8988T (cell line): ENCODE measurements at regions not wholly inside any gene's neighbourhood (a gene's known extent, or its start where the extent isn't known, plus 50 kb on each side); places are given as distances from the start of the nearest gene placed in this dataset.

ENCODE experiments used
- DNase-seq: peaks from one replicate; pipeline ENCODE4 v3.0.0; 2011

DNA sequence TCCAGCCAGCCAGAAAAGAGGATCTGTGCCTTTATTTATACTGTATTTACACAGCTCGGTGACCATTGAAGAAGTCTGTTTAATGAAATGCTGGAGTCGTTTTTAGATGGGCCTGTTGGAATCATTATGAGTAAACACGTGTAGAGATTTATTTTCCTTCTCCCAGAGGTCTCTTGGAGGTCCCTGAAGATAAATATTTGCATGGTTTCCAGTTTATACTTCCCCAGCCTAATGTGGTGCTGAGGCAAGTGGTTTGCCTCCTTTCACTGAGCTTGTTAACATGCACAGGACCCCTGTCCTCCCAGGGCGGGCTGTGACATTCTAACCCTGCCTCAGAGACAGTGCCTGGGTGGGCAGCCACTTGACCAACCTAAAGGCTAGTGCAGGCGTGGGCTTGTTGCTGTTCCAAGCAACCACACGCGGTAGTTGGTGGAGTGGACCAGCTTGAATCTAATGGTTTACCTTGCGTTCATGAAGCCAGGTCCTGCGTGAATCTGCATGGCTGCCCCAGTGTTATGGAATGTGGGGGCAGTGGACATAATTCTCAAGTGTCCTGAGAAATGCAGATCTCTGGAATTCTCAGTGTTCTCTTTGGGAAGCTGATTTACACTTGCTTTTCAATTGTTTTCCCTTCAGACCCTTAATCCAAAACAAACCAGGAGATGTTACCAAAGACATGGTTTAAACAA is 130.2 kb upstream of the DLX2 start:
- DNase-seq: no peak

DNA sequence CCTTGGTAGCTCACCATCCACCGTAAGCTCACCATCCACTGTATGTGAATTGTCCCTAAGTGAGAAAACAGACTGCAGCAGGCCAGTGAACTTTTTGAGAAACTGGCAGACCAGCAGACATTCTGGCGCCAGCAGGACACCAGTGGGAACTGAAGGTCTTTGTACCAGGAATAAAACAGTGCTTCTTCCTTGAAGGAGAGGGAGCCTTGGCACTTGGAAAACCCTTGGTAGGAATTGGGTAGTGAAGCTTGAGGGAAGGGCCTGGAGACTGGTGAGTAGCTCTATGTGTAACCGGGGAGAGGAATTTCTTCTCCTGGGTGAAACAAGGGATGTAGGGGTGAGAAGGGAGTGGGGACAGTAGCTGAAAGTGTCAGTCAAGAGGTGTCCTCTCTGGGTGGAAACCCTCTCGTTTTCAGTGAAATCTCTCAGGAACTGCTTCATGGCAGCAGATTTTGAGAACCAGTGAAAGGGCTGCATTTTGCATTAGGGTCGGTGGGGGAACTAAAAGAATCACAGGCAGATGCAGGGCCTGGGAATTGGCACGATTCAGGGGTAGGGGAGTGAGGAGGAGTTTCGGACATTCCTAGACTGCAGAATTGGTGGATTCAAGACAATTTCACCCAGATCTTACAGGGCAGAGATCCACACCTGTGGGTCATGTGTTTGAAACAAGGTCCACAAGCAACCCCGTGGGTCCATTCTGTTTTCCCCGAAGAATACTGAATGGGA is 131.5 kb upstream of the DLX2 start:
- no peak for DNase-seq

DNA sequence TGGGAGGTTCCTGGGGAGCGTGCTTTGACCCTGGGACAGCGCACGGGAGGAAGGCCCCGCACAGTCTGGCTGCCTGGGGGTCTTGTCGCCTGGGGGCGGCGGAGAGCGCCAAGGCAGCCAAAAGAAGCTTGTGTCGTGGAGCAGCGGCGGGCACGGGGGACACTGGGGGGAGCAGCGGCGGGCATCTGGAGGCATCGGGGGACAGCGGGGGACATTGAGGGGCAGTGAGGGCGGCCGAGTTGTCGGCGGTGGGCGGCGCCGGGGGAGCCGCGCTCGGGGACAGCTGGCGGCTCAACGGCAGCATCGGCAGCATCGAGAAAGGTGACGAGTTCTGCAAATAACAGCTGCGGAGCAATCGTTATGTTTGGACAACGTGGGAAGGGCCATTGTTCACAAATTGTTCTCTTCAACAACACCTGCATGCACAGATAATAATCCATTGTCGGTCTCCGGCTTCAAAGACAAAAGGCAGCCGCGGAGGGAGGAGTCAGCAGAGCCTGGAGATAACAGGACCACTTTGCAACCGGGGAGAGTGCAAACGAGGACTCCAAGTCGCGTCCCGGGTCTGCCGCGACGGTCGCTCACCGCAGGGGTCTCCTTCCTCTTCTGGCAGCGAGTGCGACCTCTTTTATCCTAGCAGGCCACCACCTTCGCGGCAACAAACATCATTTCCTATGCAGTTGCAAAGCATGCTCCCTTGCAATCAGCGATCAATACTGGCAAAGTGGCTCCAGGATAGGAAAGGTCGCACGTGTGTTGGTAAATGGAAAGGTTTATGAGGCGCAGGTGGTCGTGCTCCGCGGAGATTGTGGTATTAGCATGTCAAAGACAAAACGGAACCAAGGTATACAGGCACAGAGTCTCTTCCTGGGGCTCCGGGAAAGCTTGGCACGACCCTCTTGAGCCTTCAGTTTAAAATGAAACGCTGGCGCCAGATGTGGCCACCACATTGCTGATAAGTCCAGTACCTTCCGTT is 132.3 kb upstream of the DLX2 start:
- DNase-seq: peak; percentile 37

DNA sequence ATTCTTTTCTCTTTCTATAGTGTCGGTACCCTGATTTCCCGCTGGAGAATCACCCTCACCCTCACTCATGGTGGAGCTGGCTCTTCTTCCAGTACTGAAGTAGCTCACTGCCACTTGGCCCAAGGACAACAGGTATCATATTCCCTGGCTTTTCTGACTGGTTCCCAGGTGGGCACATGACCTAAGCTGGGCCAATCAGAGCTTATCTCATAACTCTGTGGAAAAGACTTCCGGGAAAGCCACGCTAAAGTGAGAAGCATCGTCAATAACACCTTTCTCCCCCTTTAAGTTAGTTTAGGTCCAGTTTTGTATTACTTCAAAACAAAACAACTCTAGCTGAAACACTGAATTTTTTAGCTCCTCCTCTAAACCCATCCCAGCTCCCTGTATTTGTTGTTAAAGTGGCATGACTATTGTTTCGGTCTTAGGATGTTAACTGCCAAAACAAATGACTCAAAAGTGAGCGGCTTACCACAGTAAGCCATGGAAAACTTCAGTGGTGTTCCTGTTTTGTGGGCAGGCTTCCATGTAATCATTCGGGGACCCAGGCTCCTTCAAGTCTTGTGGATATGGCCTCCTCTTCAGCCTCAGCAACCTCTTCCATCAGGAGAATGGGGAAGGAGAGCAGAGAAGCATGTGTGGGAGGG is 137.4 kb upstream of the DLX2 start:
- DNase-seq: no peak

DNA sequence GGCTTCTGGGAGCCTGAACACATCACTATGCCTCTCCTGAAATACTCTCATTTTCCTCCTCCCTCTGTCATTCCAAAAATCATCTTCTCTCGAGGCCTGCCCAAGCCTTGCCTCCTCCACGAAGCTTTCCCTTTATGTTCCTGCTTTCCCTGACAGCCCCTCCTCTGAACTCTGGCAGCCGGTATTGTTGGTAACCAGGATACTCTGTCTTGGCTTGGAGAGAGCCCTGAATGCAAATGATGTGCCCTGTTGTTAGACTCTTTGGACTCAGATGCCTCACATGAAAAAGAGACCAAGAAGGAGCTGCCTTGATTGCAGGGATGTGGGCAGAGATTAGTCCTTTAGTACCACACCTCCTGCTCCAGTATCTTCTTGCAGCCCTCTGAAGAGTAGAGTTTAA is 138.5 kb upstream of the DLX2 start:
- DNase-seq: no peak

DNA sequence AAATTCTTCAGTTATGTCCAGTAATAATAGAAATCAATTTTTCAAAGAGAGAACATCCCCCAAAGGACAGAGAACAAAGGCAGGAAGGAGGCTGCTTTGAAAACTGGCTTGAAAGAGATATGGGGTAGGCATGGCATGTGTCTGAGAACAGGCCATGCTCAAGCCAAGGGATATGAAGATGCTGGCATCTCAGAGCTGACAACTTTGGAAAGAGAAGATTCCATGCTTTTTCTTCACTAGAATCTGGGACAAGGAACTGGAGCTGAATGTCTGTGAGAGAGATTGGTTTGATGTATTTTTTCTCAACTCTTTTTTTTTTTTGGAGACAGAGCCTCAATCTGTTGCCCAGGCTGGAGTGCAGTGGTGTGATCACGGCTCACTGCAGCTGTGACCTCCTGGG is 139.8 kb upstream of the DLX2 start:
- no peak for DNase-seq

DNA sequence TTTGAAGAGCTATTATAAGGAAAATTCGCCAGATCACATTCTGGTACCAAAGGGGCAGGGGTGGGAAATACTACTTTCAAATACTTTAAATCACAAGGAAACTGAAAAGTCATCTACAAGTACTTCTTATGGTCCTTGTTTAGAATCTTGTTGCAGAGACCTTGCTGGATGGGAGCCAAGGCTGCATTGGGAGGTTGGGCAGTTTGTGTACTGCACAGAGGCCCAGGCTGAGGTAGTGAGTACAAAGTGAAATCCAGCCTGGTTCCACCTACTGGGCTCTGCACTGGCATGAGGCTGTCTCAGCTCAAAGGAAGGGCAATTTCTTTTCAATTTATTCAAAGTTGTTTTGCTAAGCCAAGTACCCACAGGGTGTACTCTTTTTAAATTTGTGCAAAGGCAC is 140.3 kb upstream of the DLX2 start:
- no peak for DNase-seq

DNA sequence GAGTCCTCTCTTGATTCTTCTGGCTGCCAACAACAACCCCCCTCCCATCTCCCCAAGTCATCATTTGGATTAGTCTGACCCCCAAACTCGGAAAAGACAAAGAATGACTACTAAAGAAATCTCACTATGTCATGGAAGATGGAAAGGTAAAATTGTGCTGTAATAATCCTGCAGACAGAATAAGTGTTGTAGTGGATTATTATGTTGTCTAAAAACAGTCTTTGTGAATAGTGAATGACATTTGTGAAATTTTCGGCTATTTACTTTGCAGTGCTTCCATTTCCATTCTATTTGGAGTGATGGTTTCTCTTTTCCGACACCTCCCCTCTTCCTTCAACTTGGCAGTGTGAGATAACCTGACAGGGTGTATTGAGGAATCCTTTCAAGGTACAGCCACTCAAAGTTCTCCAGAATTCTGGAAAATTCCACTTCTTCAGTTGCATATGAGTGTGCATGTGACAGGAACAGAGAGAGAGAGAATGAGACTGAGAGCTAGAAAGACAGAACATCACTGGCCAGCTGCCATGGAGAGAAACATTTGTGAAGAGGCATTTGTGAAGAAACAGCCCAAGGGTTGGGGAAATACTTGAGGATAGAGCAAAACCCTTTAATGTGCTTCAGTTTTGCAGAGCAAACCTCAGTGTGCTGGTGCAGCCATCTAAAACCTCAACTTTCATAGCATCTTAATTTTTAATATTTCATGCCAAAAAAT is 141.9 kb upstream of the DLX2 start:
- no peak for DNase-seq

DNA sequence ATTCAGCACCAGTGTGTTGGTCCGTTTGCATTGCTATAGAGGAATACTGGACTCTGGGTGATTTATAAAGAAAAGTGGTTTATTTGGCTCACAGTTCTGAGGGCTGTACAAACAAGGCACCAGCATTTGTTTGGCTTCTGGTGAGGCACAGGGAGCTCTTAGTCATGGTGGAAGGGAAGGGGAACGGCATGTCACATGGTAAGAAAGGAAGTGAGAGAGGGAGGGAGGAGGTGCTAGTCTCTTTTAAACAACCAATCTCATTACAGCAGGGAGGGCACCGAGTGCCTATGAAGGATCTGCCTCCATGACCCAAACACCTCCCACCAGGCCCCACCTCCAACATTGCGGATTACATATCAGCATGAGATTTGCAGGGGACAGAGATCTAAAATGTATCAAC is 143.9 kb upstream of the DLX2 start:
- DNase-seq: no peak

DNA sequence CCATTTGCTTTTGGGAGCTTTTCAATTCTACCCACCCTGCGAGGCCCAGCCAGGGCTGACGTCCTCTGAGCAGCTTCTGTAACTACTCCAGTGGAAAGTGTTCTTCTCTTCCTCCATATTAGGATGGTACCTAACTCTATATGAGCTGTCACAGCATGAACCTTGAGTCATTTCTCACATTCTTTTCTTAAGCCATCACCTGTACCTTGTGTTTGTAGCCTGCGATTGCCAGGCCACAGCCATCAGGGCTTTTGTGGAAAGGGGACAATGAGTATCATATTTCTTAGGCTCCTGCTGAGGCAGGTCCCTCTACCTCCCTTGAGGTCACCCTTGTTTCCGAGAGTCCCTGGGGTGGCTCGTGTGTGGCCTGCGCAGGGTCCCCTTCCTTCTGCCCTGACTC is 144.5 kb upstream of the DLX2 start:
- no peak for DNase-seq

DNA sequence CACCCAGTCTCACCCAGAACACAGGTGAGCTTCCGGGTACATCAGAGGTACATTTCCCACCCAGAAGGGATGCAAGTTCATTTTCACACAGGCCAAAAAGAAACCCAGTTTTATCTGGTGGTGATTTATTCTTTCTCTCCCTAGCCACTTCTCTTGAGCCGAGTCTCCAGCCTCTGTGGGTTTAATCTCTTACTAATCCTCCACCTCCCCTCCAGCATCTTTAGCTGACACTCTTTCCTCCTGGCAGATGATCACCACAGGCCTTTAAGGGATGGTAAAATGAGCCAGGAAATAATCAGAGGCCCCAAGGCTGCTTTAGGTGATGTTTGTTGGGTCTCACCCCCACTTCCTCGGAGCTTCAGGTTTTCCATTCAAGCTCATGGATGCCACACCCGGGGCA is 145.7 kb upstream of the DLX2 start:
- no peak for DNase-seq

DNA sequence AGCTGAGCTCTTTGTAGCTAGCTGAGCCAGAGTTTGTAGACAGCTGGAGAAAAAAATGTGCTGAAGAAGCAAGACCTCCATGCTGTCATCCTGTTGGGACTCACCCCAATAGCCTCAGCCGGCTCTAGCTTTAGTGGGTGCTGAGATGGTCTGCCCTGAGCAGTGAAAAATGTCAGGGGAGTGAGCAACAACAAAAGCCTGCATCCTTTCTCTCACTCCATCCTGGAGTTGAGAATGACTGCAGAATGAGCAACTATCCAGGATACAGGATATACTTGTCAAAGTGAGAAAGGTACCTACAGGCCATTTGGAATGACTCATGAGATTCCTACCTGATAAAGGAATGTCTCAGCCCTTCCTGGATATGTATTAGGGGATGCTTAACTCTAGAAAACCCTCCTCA is 146.1 kb upstream of the DLX2 start:
- DNase-seq: peak; percentile 53

DNA sequence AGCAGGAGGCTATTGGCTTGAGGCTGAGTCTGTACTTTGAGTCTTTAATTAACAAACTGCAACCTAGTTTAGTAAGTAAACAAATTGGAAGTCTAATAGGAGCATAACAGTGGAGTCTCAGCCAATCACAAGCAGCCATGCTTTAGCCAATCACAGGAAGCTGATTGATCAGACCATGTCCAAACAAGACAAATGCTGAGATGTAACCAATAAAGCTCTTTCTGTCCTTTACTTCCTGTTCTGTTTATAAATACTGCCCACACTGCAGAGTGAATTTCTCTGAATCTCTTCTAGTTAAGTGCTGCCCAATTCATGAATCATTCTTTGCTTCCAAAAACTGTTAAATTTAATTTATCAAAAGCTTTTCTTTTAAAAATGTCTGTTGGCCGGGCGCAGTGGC is 146.6 kb upstream of the DLX2 start:
- DNase-seq: no peak

DNA sequence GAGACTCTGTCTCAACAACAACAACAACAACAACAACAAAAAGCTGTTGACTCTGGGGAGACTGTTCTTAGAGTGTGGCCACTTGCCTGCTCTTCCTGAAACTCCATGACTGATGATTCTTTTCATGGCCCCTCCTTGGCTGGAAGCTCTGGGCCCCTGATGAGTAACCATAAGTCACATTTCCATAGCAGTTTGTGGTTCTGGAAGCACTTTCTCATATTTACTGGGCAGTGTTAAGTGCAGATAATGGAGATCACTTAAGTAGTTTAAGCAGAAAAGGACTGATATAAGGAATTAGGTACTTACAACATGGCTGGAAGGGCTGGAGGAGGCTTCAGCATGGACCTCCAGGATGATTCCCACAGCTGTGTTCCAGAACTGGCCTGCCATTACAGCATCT is 147.3 kb upstream of the DLX2 start:
- DNase-seq: no peak

DNA sequence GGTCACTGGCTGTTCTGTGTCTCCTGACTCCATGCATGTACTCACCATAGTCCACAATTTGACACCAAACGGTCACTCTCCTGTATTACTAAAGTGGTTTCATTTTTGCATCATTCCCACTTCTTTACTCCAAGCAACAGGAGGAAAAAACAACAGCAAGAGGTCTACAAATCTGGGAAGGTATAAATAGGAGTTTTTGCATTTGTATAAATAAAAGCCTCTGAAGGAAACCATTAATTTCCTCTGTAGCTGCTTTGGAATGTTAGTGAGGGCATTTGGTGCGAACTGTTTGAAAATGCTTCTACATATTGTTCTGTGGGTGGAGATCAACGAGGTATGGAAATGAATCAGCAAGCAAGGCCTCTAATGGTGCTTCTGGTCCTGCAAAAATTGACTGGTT is 148.5 kb upstream of the DLX2 start:
- no peak for DNase-seq

DNA sequence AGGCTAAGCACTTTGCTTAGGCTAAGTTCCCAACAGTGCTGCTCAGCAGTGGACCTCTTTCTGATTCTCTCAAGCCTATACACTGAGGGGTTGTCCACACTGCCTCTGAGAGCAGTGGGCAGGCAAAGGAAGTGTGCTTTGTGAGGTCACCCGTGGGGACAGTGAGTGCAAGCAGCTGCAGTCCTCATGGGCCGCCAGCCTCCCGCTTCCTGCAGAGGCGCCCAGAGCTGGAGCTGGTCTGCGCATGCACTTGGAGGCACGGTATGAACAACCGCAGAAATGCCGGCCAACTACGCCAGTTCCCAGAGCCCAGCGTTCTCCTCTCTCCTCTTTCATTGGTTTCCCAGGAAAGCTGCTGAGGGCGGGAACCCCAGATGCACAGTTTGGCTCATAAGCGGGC is 149.5 kb upstream of the DLX2 start:
- DNase-seq: no peak

DNA sequence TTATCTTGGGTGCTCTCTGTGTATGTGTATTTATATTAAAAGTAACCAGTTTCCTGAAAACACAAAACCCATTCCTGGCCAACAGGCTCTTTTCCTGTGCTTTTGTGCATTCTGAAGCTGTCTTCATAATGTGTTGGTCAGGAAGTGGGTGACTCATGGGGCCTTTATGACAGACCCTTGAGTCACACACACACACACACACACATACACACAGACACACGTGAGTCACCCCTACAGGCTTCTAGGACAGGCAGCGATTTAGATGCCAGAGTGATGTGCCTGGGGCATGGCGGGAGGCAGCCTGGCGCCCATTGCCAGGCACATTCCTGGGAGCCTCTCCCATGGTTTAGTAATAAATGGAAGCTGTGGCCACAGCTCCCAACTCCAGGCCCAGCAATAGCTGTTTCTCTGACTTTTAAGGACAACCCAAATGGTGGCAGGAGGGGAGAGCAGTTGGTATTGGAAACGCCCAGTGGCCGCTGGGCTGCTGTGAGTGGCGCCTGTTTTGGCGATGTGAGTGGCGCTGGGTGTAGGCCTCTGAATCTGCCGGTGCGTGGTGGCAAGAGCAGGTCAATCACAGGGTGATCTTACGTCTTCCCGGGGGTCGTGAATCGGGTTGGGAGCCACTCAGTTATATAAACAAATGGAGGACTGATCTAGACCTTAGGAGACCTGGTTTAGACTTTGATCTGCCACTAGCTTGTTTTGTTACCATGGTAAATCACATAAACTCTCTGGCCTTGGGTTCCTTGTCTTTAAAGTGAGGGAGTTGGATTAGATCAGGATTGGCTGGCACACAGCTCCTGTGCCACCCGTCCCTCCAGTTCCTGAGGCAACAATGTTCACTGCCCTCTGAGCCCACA is 150.7 kb upstream of the DLX2 start:
- DNase-seq: peak; percentile 58

DNA sequence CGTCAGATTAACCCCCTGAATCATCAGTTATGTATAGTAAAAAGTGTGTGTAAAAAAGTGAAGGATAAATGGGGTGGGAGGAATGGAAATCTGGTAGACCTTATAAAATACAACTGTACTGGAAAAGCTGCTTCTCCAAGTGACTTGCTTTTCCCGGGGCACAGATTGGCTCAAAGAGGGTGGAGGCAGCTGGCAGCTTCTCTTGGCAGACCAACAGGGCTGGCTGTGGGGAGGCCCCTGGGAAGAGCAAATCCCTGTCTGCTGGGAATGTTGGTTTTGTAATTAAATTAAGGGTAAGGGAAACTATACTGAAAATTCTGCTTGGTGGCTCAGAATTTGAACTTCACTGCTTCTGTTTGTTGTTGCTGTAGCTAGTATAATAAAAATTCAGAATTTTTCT is 154.2 kb upstream of the DLX2 start:
- no peak for DNase-seq

DNA sequence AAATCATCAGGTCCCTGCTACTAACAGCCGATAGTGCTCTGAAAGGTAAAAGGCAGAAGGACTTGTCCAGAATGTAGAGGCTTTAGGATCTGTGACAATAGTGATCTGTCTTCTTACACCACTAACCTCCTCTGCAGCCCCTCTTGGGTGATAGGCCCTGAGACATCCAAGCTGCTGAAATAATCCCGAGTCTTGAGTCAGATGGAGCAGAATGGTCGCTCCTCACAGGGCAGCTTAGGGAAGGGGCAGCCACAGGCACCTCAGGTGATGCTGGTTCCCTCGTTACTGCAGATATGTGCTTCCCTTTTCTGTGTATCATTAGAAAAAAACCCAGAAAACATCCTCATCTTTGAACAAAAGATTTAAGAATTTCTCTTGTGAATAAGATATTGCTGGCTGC is 157.1 kb upstream of the DLX2 start:
- DNase-seq: no peak

DNA sequence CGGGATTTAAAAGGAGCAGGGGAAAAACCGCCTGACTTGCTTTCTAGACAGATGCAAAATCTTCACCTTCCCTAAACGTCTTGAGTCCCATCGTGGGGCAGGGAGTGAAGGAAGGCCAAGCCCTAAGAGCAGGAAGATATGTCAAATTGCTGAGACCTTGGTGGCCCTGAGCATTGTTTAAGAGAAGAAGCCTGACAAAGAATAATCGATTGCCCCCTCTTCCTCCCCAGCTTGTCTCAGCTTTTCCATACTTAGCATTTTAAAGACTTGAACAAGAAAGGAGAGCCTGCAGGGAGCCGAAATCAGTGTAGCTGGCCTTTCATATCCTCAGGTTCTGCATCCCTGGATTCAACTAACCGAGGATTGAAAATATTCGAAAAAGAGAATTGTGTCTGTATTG is 157.6 kb upstream of the DLX2 start:
- DNase-seq: no peak

DNA sequence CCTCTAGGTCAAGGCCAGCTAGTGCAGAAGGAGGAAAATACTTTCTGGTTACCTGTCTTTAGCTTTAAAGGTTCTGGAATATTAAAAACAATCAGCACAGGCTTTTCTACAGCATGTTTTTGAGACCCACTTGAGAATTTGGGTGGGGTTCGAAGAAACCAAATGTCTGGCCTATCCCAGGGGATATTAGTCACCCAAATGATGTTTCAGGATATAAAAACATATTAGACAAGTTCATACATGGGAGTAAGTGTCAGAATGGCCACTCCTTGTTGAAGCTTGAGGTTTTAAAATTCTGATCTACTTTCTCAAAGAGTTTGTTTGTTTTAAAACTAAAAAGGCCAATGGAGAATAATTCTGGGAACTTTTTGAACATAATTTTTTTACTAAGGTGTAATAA is 158.6 kb upstream of the DLX2 start:
- DNase-seq: no peak

DNA sequence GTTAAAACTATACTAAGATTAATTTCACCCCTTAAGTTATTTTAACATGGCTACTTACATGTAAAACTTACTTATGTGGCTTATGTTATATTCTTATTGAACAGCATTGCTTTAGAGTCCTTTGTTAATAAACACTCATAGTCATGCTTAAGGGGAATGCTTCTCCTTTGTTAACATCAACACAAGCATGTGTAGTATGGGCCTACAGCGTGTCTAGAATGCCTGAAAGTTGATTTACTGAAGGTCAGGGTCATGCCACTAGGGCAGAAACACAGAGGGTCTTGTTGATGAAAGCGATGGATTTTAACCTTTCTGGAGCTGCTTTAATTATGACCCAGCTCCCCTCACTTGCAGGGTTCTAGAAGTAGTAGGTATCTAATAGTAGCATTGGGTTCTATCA is 159.8 kb upstream of the DLX2 start:
- no peak for DNase-seq
